IPS-15b (cell line): ENCODE measurements at regions not wholly inside any gene's neighbourhood (a gene's known extent, or its start where the extent isn't known, plus 50 kb on each side); places are given as distances from the start of the nearest gene placed in this dataset.

Source experiments
- H3K27me3 ChIP-seq: one replicate; pipeline ENCODE4 v1.6.1; 2013; ENCODE audit warnings: low read length; ENCODE audit not compliant: control insufficient read depth, insufficient read depth
- H3K36me3 ChIP-seq: one replicate; pipeline ENCODE4 v1.6.1; 2013; ENCODE audit warnings: low read length; ENCODE audit not compliant: control insufficient read depth, insufficient read depth
- H3K4me1 ChIP-seq: one replicate; pipeline ENCODE4 v1.6.1; 2013; ENCODE audit warnings: mild to moderate bottlenecking, low read length; ENCODE audit not compliant: control insufficient read depth, insufficient read depth
- H3K4me3 ChIP-seq: one replicate; pipeline ENCODE4 v1.5.1; 2013; ENCODE audit warnings: low read depth, low read length
- H3K9ac ChIP-seq: one replicate; pipeline ENCODE4 v1.6.1; 2013; ENCODE audit warnings: low read depth, mild to moderate bottlenecking, low read length
- H3K9me3 ChIP-seq: one replicate; pipeline ENCODE4 v1.6.1; 2013; ENCODE audit warnings: mild to moderate bottlenecking, low read length; ENCODE audit not compliant: control insufficient read depth, insufficient read depth

DNA sequence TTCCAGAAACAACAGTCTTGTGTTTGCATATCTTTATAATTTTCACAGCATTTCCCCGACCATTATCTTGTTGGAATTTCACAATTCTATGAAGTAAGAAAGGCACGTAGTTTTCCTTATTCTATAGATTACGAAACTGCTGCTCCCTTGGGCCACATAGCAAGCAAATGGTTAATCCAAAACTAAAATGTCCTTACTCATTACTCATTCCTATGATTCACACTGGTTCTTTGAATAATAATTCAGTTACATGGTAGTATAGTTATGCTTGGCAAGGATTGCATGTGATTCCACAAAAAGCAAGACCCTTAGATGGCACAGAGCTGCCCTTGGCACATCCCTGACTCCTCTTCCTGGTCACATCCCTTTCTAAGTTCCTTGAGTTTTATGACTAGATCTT, 51.2 kb downstream of the OR13H1 start:
- peaks cover 5% of the 10 kb centered on the region for H3K9me3 ChIP-seq
- no peak overlapping the region for H3K9ac ChIP-seq
- H3K4me3 ChIP-seq, result no peak overlapping the region
- no peaks in the 10 kb centered on the region for H3K36me3 ChIP-seq
- H3K4me1 ChIP-seq, result no peaks in the 10 kb centered on the region
- no peaks in the 10 kb centered on the region for H3K27me3 ChIP-seq

DNA sequence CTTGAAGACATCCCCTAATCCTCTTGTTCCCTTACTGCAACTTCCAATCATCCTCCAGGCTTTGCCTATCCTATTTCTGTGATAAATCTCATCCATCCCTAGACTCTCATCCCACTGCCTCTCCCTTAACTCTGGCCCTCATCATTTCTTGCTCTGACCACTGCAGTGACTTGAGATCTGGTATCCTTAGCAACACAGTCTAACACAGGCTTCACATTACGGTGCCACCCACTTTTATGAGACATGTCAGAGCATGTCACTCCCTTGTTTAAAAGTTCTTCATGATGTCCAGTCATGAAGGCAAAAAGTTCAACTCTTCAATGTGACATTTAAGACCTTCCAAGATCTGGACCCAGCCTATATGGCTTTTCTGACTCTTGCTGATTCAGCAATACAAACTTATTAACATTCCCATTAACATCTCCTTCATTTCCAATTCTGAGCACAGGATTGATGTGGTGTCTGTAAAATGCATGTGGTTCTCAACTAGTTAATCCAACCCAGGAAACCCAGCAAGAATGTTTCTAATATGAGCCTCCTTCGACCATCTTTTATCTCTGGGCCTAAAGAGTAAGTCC, 64.0 kb downstream of the OR13H1 start:
- Histone ChIP-seq H3K27me3 (no peaks in the 10 kb centered on the region), H3K4me1 (no peaks in the 10 kb centered on the region), H3K9ac (no peak overlapping the region), H3K9me3 (no peaks in the 10 kb centered on the region), H3K4me3 (no peak overlapping the region), H3K36me3 (no peaks in the 10 kb centered on the region)

DNA sequence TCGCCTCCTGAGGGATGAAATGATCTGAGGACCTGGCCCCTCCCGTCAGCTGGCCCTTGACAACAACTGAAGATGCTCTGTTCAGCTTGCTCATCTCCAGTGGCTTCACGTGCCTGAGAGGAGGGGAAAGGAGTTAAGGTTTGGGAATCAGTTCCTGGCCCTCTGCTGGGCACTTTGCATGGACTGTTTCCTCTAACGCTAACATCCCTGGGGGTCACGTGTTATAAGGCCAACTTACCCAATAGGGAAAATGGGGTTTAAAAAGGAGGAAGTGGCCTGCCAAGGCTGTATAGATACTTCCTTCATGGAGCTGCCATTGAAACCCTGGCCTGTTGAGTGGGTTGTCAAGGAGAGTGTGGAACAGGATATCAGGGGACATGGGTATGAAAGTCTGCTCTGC, 65.6 kb downstream of the OR13H1 start:
- Histone ChIP-seq H3K9ac (no peak overlapping the region), H3K36me3 (no peaks in the 10 kb centered on the region), H3K4me1 (no peaks in the 10 kb centered on the region), H3K9me3 (no peaks in the 10 kb centered on the region), H3K27me3 (no peaks in the 10 kb centered on the region), H3K4me3 (no peak overlapping the region)

DNA sequence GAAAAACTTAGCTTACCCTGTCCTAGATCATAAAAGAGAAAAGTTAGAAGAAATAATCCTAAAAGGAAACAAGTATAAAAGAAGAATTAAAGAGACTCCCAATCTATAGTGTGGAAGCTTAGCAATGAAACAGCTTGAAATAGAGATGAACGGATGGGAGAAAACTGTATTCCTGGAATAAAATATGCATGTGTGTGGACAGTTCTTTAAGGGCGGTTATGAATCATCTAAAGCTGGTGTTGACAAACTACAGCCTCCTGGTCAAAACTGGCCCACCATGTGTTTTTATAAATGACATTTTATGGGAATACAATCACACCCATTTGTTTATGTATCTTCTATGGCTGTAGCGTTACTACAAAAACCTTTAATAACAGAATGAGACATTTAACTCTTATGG, 69.4 kb downstream of the OR13H1 start:
- Histone ChIP-seq H3K9me3 (no peaks in the 10 kb centered on the region), H3K4me1 (no peaks in the 10 kb centered on the region), H3K4me3 (no peak overlapping the region), H3K27me3 (no peaks in the 10 kb centered on the region), H3K9ac (no peak overlapping the region), H3K36me3 (no peaks in the 10 kb centered on the region)

DNA sequence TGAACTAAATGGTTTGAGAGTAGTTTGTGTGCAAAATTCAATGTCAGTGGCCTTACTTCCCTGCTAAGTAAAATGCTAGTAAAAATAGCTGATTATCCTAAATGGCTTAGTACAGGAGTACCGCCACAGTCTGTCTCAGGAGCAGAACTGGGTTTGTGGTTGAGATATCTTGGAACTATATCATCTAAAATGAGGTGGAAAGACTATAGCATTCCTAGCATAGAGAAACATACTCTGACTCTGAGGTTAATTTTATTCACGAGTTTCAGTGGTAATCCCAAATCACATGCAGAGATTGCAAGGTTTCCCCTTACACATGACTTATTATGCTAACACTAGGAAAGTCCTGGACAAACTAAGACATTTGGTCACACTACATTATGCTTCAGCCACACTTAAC, 70.4 kb downstream of the OR13H1 start:
- Histone ChIP-seq H3K36me3 (no peaks in the 10 kb centered on the region), H3K4me1 (no peaks in the 10 kb centered on the region), H3K27me3 (no peaks in the 10 kb centered on the region), H3K4me3 (no peak overlapping the region), H3K9me3 (no peaks in the 10 kb centered on the region), H3K9ac (no peak overlapping the region)

DNA sequence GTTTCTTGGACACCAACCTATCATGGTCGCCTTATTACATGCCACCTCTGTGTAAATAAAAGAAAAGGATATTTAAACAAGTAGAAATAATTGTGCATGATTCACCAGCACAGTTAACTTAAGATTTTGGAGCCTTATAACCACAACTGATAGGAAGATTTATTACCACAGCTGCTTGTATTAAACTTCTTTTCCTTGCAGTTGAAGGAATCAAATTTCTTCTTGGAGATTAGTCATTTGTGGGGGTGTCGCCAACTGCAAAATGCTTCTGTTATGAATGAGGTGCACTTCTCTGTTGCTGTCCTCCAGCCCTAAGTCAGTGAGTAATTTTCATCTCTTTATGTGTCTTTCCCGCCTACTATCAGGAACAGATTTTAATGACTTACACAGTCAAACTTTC, 73.3 kb downstream of the OR13H1 start:
- H3K9me3 ChIP-seq, result no peaks in the 10 kb centered on the region
- H3K27me3 ChIP-seq, result no peaks in the 10 kb centered on the region

DNA sequence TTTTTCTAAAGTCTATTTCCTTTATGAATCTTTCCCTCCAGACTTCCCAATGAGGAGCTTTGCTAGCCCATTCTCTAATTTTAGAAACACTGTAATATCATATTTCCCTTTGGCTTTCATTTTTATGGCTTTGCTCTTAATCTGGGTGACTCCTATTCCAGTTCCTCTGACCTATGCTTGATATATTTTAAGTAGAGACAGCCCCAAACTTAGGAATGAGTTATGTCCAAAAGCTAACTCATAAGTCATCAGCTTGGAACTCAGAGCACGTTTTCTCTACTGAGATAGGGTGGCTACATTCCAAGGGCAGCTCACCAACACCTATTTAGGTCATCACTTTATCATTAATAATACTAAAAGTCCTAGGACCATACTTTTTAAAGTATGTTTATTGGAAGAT, 77.8 kb downstream of the OR13H1 start:
- Histone ChIP-seq H3K4me3 (no peak overlapping the region), H3K27me3 (no peaks in the 10 kb centered on the region), H3K4me1 (no peaks in the 10 kb centered on the region), H3K9ac (no peak overlapping the region), H3K36me3 (no peaks in the 10 kb centered on the region), H3K9me3 (no peaks in the 10 kb centered on the region)

More for the DNA sequence above, 73.3 kb downstream of the OR13H1 start:
- no peak overlapping the region for H3K9ac ChIP-seq
- H3K4me1 ChIP-seq, result no peaks in the 10 kb centered on the region
- no peak overlapping the region for H3K4me3 ChIP-seq
- H3K36me3 ChIP-seq, result no peaks in the 10 kb centered on the region

DNA sequence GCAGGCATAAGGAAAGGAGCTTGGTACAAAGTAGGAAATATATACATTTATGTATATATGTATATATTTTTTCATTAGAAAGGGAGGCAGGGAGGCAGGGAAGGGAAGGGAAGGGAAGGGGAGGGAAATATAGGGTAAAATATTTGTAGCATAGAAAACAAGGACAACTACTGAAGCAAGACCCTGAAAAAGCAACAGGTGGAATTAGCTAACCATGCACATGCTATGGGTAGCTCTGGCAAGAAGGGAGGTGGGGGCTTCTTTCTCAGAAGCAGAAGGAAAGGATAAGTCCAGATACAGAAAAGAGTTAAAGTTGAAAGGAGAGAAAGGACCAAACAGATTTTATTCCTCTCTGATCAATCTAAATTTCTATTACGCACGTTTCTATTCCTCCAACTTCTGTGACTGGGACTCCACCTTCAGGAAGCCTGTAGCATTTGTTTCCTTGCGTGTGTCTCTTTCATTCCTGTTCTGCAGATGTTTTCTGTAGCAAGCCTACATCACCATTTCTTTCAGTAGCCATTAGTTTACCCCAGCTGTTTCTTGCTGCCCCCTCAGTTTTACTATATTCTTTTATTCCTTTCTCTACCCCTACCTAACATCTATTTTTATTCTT, 82.9 kb downstream of the OR13H1 start:
- Histone ChIP-seq H3K9me3 (no peaks in the 10 kb centered on the region), H3K4me1 (no peaks in the 10 kb centered on the region), H3K36me3 (no peaks in the 10 kb centered on the region), H3K4me3 (no peak overlapping the region), H3K27me3 (no peaks in the 10 kb centered on the region), H3K9ac (no peak overlapping the region)

DNA sequence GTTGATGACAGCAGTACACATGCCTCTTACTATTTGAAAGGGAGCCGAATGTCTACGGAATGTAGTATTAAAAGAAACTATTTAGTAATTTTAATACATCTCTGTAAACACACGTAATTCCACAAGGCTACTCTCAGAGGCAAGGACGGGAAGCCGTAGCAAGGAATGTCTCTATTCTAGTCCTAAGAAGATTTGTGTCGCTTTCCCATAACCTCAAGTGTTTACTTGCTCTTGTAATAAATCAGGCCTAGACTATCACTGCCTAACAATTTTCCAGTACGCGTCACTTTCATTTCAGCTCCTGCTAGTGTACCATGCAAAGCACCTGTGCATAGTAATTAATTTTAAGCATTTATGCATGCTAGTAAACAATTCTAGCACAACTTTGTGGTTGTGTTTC, 86.7 kb downstream of the OR13H1 start:
- Histone ChIP-seq H3K9me3 (no peaks in the 10 kb centered on the region), H3K36me3 (no peaks in the 10 kb centered on the region), H3K4me1 (no peaks in the 10 kb centered on the region), H3K4me3 (no peak overlapping the region), H3K9ac (no peak overlapping the region), H3K27me3 (peaks cover 6% of the 10 kb centered on the region)

DNA sequence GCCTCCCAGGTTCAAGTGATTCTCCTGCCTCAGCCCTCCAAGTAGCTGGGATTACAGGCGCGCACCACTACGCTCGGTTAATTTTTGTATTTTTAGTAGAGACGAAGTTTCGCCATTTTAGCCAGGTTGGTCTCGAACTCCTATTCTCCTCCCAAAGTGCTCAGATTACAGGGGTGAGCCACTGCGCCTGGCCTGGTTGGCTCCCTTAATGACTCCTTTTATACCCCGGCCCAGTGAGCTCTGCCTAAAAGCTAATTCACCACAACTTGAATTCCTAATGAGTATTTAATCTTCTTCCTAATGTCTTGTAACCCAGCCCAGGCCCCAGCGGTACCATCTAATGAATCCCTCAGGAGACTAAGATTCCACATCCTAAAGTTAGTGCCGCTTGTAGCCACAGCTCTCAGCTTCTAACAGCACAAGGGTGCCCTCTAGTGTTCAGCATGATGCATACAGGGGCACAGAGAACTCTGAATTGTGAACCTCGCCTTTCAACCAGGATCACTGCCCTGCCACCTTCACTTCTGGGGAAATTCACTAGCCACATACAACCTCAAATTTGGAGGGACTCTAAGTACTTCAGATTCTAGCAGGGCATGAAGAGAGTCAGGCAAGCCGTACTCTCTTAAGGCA, 89.5 kb downstream of the OR13H1 start:
- Histone ChIP-seq H3K36me3 (no peaks in the 10 kb centered on the region), H3K9ac (no peak overlapping the region), H3K27me3 (peaks cover 6% of the 10 kb centered on the region), H3K4me3 (no peak overlapping the region), H3K4me1 (no peaks in the 10 kb centered on the region), H3K9me3 (no peaks in the 10 kb centered on the region)

DNA sequence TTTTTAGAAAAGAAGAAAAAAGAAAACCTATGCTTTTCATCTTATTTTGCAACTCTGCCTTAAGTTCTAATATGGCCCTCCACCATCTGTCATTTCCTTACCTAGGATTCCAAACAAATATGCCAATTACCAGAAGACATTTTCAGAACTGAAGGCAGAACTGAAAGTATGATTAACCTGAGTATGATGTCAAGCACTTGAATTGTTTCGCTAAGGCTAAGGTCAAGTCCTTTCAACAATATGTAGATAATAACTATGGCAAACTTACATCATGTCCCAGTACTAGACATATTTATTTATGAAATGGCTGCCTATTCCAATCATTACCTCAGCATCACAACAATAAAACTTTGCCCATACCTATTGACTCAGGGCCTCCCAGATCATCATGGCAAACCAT, 91.0 kb downstream of the OR13H1 start:
- Histone ChIP-seq H3K9ac (no peak overlapping the region), H3K4me3 (no peak overlapping the region), H3K9me3 (no peaks in the 10 kb centered on the region), H3K36me3 (no peaks in the 10 kb centered on the region), H3K27me3 (peaks cover 6% of the 10 kb centered on the region), H3K4me1 (no peaks in the 10 kb centered on the region)

DNA sequence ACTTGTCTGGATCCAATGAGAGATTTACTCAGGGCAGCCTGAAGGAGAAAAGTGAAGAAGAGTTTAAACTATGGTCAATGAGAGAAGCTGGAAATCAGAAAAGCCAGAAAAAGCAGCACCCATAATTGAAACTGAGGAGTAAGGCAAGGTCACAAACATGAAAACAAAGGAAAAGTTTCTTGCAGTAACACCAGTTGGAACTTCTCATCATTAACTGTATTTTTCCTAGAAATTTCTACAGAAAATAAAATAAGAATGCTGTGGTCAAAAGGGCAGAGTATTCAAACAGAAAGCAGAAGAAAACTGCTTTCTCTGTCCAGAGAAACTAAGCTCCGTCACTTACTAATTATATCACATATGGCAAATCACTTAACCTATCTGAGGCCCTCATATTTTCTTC, 102.2 kb downstream of the OR13H1 start:
- Histone ChIP-seq H3K9ac (no peak overlapping the region), H3K36me3 (no peaks in the 10 kb centered on the region), H3K4me1 (no peaks in the 10 kb centered on the region), H3K9me3 (no peaks in the 10 kb centered on the region), H3K4me3 (no peak overlapping the region), H3K27me3 (no peaks in the 10 kb centered on the region)
